ENCODE measurements at regions not wholly inside any gene's neighbourhood (a gene's known extent, or its start where the extent isn't known, plus 50 kb on each side); places are given as distances from the start of the nearest gene placed in this dataset.

DNA sequence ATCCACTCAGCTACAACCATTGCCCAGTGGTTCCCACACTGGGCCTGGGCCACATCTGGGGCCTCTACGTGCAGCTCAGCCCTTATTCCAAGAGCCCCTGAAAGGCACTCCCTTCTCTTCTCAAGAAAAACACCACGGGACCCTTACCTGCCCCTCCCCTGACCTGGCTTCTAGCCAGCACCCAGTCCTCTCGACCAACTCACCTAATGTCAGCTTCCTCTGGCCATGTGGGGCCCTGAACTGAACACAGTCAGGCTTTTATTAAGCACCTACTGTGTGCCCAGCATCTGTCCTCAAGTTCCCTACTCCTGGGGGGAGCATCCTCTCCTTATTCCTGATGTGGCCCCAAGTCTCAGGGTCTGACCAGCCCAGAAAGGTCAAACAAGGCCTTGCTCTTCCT is 208.4 kb downstream of the MATN1 start:
- no peaks in the 10 kb centered on the region for H3K36me3 ChIP-seq (replicated peaks)
- TF ChIP-seq, protein P1, sequence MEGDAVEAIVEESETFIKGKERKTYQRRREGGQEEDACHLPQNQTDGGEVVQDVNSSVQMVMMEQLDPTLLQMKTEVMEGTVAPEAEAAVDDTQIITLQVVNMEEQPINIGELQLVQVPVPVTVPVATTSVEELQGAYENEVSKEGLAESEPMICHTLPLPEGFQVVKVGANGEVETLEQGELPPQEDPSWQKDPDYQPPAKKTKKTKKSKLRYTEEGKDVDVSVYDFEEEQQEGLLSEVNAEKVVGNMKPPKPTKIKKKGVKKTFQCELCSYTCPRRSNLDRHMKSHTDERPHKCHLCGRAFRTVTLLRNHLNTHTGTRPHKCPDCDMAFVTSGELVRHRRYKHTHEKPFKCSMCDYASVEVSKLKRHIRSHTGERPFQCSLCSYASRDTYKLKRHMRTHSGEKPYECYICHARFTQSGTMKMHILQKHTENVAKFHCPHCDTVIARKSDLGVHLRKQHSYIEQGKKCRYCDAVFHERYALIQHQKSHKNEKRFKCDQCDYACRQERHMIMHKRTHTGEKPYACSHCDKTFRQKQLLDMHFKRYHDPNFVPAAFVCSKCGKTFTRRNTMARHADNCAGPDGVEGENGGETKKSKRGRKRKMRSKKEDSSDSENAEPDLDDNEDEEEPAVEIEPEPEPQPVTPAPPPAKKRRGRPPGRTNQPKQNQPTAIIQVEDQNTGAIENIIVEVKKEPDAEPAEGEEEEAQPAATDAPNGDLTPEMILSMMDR (IDR thresholded peaks at IDR 0.05; ENCODE audit: low read depth, low read length, missing control alignments) = no peak
- no peak overlapping the region for H3K4me3 ChIP-seq (ENCODE audit: low read depth, low read length)
- no peaks in the 10 kb centered on the region for H3K27me3 ChIP-seq (replicated peaks)
- no peak for DNase-seq
- in situ Hi-C loops (cut with HindIII; ENCODE audit: low pct_ligation_motif_present, low sequenced_read_pairs) = no loop called here
- no peak overlapping the region for H3K27ac ChIP-seq

DNA sequence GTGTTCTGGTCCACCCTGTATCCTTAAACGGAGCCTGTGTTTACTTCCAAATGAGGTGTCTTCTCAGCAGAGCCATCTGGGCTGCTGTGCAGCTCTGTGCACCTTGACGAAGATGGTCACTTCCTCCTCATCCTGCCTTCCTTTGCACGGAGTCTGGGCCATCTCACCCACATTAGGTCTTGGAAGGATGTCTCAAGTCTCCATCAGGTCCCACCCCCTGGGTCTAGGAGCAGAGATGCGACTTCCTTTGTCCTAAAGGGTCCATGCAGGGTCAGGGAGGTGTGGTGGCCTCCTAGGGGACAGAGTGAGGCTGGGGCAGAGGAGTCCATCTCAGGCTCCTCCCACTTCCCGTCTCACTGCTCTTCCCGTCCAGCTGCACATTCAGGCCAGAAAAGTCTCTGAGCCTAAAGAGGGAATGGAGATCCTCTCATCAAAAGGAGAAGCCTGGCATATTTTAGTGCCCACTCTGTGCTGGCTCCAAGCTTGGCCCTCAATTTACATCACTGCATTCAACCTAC is 209.2 kb downstream of the MATN1 start:
- DNase-seq = no peak
- Histone ChIP-seq H3K36me3 (replicated peaks) (no peaks in the 10 kb centered on the region), H3K27ac (no peak overlapping the region), H3K27me3 (replicated peaks) (no peaks in the 10 kb centered on the region), H3K4me3 (ENCODE audit: low read depth, low read length) (no peak overlapping the region)
- in situ Hi-C loops (cut with HindIII; ENCODE audit: low pct_ligation_motif_present, low sequenced_read_pairs) = no loop called here
- TF ChIP-seq, protein P1 (IDR thresholded peaks at IDR 0.05; ENCODE audit: low read depth, low read length, missing control alignments) = no peak

DNA sequence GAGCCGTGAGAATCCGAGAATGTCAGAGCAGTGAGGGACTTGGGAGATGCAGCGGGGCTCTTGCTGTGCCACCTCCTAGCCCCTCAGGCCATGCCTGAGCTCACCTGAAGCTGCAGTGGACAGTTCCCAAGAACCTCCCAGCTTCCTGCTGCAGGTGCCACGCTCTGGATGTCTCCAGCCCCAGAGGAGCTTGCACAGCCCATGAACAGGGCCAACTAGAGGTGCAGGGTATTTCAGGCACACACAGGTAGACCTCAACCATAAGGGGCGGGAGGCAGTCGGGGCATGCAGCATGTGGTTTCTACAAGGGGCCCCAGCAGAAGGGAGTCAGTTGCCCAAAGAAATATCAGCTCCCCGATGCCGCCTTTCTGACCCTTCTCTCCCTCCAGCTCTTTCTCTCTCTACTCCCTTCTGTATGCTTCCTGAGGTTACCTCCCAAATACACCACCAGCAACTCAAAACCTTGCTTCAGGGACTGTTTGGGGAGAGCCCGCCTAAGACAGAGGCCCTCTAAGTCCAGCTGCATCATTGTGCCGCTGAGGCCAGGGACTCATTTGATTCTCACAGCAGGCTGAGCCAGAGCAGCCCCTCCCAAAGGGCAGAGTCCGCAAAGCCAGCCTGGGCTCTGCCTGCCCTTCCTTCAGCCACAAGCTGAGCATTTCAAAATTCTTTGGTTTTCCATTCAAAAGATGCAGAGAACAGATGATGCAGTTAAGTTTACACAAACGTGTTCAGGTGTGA is 209.8 kb downstream of the MATN1 start:
- no peak for DNase-seq
- no peaks in the 10 kb centered on the region for H3K27me3 ChIP-seq (replicated peaks)
- TF ChIP-seq, protein P1 (IDR thresholded peaks at IDR 0.05; ENCODE audit: low read depth, low read length, missing control alignments) = no peak
- H3K27ac ChIP-seq = no peak overlapping the region
- H3K36me3 ChIP-seq (replicated peaks) = no peaks in the 10 kb centered on the region
- H3K4me3 ChIP-seq (ENCODE audit: low read depth, low read length) = no peak overlapping the region
- in situ Hi-C loops (cut with HindIII; ENCODE audit: low pct_ligation_motif_present, low sequenced_read_pairs) = no loop called here

DNA sequence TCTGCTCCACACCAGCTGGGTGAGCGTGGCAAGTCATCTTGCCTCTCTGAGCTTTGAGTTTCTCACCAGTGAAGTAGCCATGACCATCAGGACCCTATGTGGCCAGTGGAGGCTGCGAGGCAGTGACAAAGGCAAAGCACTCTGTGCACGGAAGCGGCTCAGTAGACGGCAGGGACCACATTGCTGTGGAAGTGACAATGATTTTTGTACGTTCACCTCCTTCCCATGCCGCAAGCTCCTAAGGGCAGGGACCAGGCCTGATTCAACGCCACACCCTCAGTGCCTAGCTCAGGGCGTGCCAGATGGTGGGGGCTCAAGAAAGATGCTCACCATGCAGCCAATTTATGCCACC is 210.5 kb downstream of the MATN1 start:
- no peaks in the 10 kb centered on the region for H3K27me3 ChIP-seq (replicated peaks)
- in situ Hi-C loops (cut with HindIII; ENCODE audit: low pct_ligation_motif_present, low sequenced_read_pairs) = no loop called here
- no peak for DNase-seq
- no peaks in the 10 kb centered on the region for H3K36me3 ChIP-seq (replicated peaks)
- TF ChIP-seq, protein P1 (IDR thresholded peaks at IDR 0.05; ENCODE audit: low read depth, low read length, missing control alignments) = no peak
- H3K4me3 ChIP-seq (ENCODE audit: low read depth, low read length) = no peak overlapping the region
- no peak overlapping the region for H3K27ac ChIP-seq

DNA sequence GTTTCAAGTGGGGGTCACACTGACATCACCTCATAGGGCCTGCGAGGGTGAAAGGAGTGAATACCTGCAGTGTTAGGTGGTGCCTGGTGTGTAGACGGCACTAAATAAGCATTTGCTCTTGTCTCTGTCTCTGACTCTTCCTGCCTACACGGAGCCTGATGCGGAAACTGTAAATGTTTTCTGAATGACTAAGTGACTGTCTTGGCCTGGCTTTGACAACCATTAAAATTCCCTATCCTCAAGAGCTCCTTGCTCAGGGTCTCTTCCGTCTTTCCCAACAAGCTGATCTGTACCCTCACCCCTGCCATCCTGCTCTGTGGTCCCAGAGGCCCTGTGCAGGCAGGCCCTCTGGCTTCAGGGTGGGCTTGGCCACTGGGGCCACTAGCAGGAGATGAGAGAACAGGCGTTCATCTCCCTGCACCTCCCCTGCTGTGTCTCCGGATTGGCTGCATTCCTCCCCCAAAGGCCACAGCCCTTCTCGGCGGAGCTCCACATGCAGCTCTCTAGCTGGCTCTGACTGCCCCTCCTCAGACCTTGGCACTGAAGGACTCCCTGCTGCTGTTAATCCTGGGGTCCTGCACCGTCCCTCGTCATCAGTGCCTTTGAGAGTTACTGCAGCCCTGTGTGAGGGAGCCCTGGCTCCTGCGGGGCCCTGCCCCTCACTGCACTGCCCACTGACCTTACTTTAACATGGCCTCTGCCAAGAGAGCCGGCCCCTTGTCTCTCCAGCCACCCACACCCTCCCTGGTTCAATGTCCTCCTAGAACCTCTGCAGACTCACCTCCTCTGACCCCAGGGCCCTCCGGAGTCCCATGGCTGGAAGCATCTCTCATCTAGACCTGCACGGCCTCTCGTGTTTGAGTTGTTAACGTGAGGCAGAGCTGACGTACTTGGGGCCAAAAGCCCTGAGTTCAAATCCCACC is 211.1 kb downstream of the MATN1 start:
- TF ChIP-seq, protein P1 (IDR thresholded peaks at IDR 0.05; ENCODE audit: low read depth, low read length, missing control alignments) = no peak
- in situ Hi-C loops (cut with HindIII; ENCODE audit: low pct_ligation_motif_present, low sequenced_read_pairs) = no loop called here
- no peaks in the 10 kb centered on the region for H3K27me3 ChIP-seq (replicated peaks)
- H3K27ac ChIP-seq = peak overlapping the region; percentile 14
- H3K36me3 ChIP-seq (replicated peaks) = no peaks in the 10 kb centered on the region
- no peak overlapping the region for H3K4me3 ChIP-seq (ENCODE audit: low read depth, low read length)
- DNase-seq = peak; percentile 40
